Heart left ventricle (tissue), 16 donors: ENCODE measurements at regions not wholly inside any gene's neighbourhood (a gene's known extent, or its start where the extent isn't known, plus 50 kb on each side); places are given as distances from the start of the nearest gene placed in this dataset.

Experiments used
- ATAC-seq, 4 donors: fragments of 200-7000 bp; cut with Tn5 transposase; one replicate each; pipeline ENCODE4 v1.9.1; 2020 to 2022; ENCODE audit warnings: moderate library complexity in 4 of 4, mild to moderate bottlenecking in 3 of 4, moderate number of reproducible peaks in 1 of 4
- DNase-seq, 5 donors: peaks; one replicate each; pipeline ENCODE4 v3.0.0-alpha.2; 2020
- H3K27ac ChIP-seq, 12 donors: fragments of 200-600 bp; sonication (generic) in 4 of 12; one replicate each; pipeline versions ENCODE4 v1.5.0 to v1.8.0; 2016 to 2022; ENCODE audit warnings: mild to moderate bottlenecking in 2 of 12
- H3K27me3 ChIP-seq, 9 donors: fragments of 200-600 bp; sonication (generic) in 2 of 9; one replicate each; pipeline versions ENCODE4 v1.5.1 to v1.8.0; 2016 to 2022; ENCODE audit warnings: mild to moderate bottlenecking in 3 of 9
- H3K36me3 ChIP-seq, 9 donors: fragments of 200-600 bp; sonication (generic) in 2 of 9; one replicate each; pipeline versions ENCODE4 v1.5.0 to v1.8.0; 2018 to 2022; ENCODE audit warnings: mild to moderate bottlenecking in 2 of 9
- H3K4me1 ChIP-seq, 12 donors: fragments of 200-600 bp; sonication (generic) in 4 of 12; one replicate each; pipeline versions ENCODE4 v1.5.0 to v1.8.0; 2016 to 2022; ENCODE audit warnings: mild to moderate bottlenecking in 3 of 12
- H3K4me3 ChIP-seq, 12 donors: fragments of 200-600 bp; sonication (generic) in 4 of 12; one replicate each; pipeline versions ENCODE4 v1.5.0 to v1.8.0; 2017 to 2022; ENCODE audit warnings: mild to moderate bottlenecking in 9 of 12, moderate library complexity in 4 of 12
- H3K9me3 ChIP-seq, 12 donors: fragments of 200-600 bp; sonication (generic) in 4 of 12; one replicate each; pipeline versions ENCODE4 v1.5.0 to v1.8.0; 2016 to 2022; ENCODE audit warnings: mild to moderate bottlenecking in 1 of 12
- CTCF ChIP-seq, 12 donors: fragments of 200-600 bp; sonication (generic) in 4 of 12; IDR thresholded peaks; one replicate each; pipeline versions ENCODE4 v1.5.0 to v1.8.0; 2018 to 2022; ENCODE audit warnings: antibody characterized with exemption in 12 of 12, mild to moderate bottlenecking in 5 of 12
- POLR2A ChIP-seq, 2 donors: fragments of 450-650 bp; IDR thresholded peaks; one replicate each; pipeline ENCODE4 v1.6.1; 2017; ENCODE audit warnings: antibody characterized with exemption in 2 of 2, mild to moderate bottlenecking in 2 of 2, moderate library complexity in 2 of 2
- WGBS, 4 donors: extraction: QIAGEN DNeasy Blood & Tissue Kit in 2 of 4; methylation state at CpG; one replicate each; pipeline versions ENCODE4 v1.1.5 to v1.1.7; 2013 to 2018; 5-methylcytosine and 5-hydroxymethylcytosine counted together
- intact Hi-C, 10 donors: fragments of 100-400 bp; cut with DNase I; formaldehyde crosslinking; loops; one replicate each; pipeline versions ENCODE4 v1.11.1 to v1.14.2; 2022
- donor health status: ischemic (EF 13 %, LVEDD 7.1; RV severe dilation, severe dysfunction).
- donor health status: healthy with polysubstance abuse.
- donor health status: DM: no; HTN: yes; CAD: no.
- donor health status: DM: no; HTN: no; CAD: no.
- donor health status: ischemic (EF 25% LVEDD 6.9; RV normal size, moderate dysfunction).
- donor health status: ischemic (EF 25% LVEDD 5.7; RV mildly dilated, moderate dysfunction).
- donor health status: healthy.
- donor health status: DM: yes; HTN: yes; CAD: no.
- donor health status: ischemic (EF 35%, LVEDD 5.7; RV mildly dilated, moderate dysfunction).
- donor health status: nonischemic (EF 11% LVEDD 7.7; RV severe dilation, severe dysfunction).
- donor health status: DM: yes; HTN: yes; CAD: no.
- donor health status: PGD.
- donor health status: ischemic (EF 29% LVEDD 5.4; RV normal size, mild dysfunction).
- donor health status: nonischemic (EF 23%, LVEDD 6.1; RV moderate dilation, normal function).

GRCh38 chr5:167393358-167393757 is 898.1 kb upstream of the WWC1 start:
- Histone ChIP-seq H3K27ac (no peak overlapping the region), H3K9me3 (no peaks in the 10 kb centered on the region), H3K27me3 (no peaks in the 10 kb centered on the region), H3K4me3 (no peak overlapping the region), H3K4me1 (no peaks in the 10 kb centered on the region), H3K36me3 (no peaks in the 10 kb centered on the region)
- intact Hi-C loops: no loop called here
- TF ChIP-seq POLR2A (IDR thresholded peaks at IDR 0.05): no peak
- no peak for TF ChIP-seq CTCF (IDR thresholded peaks at IDR 0.05)
- ATAC-seq (no peak), DNase-seq (no peak)

- WGBS, 4 donors: 54 to 64% (median 58%) methylated on average over 2 of the region's 2 CpGs
- no peaks in the 10 kb centered on the region for H3K27me3 ChIP-seq
- intact Hi-C loops: no loop called here
- no peaks in the 10 kb centered on the region for H3K36me3 ChIP-seq
- no peaks in the 10 kb centered on the region for H3K9me3 ChIP-seq
- DNase-seq (no peak), ATAC-seq (no peak)
- TF ChIP-seq CTCF (IDR thresholded peaks at IDR 0.05): no peak
- TF ChIP-seq POLR2A (IDR thresholded peaks at IDR 0.05): no peak
- H3K27ac ChIP-seq: no peak overlapping the region
- H3K4me1 ChIP-seq: no peaks in the 10 kb centered on the region
- H3K4me3 ChIP-seq: no peak overlapping the region
These were observed 888.8 kb upstream of the WWC1 start for GRCh38 chr5:167402671-167403070.

GRCh38 chr5:167406513-167406912 is 884.9 kb upstream of the WWC1 start:
- intact Hi-C loops: no loop called here
- Histone ChIP-seq H3K4me1 (no peaks in the 10 kb centered on the region), H3K9me3 (no peaks in the 10 kb centered on the region), H3K36me3 (no peaks in the 10 kb centered on the region), H3K27me3 (no peaks in the 10 kb centered on the region), H3K4me3 (no peak overlapping the region), H3K27ac (no peak overlapping the region)
- no peak for ATAC-seq
- DNase-seq: no peak
- TF ChIP-seq CTCF (IDR thresholded peaks at IDR 0.05) (no peak), POLR2A (IDR thresholded peaks at IDR 0.05) (no peak)

- no peak for ATAC-seq
- no peak overlapping the region for H3K27ac ChIP-seq
- TF ChIP-seq CTCF (IDR thresholded peaks at IDR 0.05): no peak
- no peak for TF ChIP-seq POLR2A (IDR thresholded peaks at IDR 0.05)
- H3K4me1 ChIP-seq: peaks cover 0 to 5% (median 0%) of the 10 kb centered on the region in 12 donors
- no peaks in the 10 kb centered on the region for H3K36me3 ChIP-seq
- intact Hi-C loops: no loop called here
- H3K27me3 ChIP-seq: no peaks in the 10 kb centered on the region
- WGBS, 4 donors: 74 to 88% (median 78%) methylated on average over 1 of the region's 1 CpG
- DNase-seq: no peak
- no peaks in the 10 kb centered on the region for H3K9me3 ChIP-seq
- no peak overlapping the region for H3K4me3 ChIP-seq
These were observed 878.9 kb upstream of the WWC1 start for GRCh38 chr5:167412556-167412955.
